ENCODE measurements at regions not wholly inside any gene's neighbourhood (a gene's known extent, or its start where the extent isn't known, plus 50 kb on each side); places are given as distances from the start of the nearest gene placed in this dataset.

DNA sequence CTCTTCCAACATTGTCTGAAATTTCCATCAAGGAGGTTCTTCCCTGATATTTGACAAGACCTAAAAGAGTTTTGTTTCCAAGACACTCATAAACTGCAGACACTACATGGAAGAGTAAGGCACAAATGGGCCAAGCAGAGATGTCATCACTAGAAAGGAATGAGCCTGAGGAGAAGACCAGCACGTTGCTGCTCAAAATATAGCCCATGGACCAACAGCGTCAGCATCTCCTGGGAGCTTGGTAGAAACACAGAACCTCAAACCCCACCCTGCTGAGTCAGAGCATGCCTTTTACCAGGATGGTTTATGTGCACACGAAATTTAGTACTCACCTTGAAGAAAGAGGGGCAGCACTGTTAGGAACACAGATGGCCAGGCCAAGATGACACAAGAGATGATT, 128.7 kb upstream of the MID1 start:
- TF ChIP-seq CTCF (IDR thresholded peaks at IDR 0.05) = no peak
- intact Hi-C loops (cut with DNase I) = no loop called here

GRCh38 chrX:10750581-10750980, 130.2 kb upstream of the MID1 start:
- H3K36me3 ChIP-seq = no peaks in the 10 kb centered on the region
- no peak overlapping the region for H3K4me3 ChIP-seq
- no peaks in the 10 kb centered on the region for H3K9me3 ChIP-seq
- H3K27ac ChIP-seq = no peak overlapping the region
- intact Hi-C loops (cut with DNase I) = loop anchor here (10.0 kb wide), 1 partner anchor 154 kb away; no protein-coding TSS in a partner anchor
- no peaks in the 10 kb centered on the region for H3K4me1 ChIP-seq
- no peak for TF ChIP-seq CTCF (IDR thresholded peaks at IDR 0.05)
- no peaks in the 10 kb centered on the region for H3K27me3 ChIP-seq
- no peak for DNase-seq (ENCODE audit: low spot score in 2 of 2)

More for the DNA sequence above, 128.7 kb upstream of the MID1 start:
- Histone ChIP-seq H3K36me3 (no peaks in the 10 kb centered on the region), H3K4me3 (no peak overlapping the region), H3K9me3 (no peaks in the 10 kb centered on the region), H3K27ac (no peak overlapping the region), H3K4me1 (no peaks in the 10 kb centered on the region), H3K27me3 (no peaks in the 10 kb centered on the region)
- DNase-seq (ENCODE audit: low spot score in 2 of 2) = no peak

DNA sequence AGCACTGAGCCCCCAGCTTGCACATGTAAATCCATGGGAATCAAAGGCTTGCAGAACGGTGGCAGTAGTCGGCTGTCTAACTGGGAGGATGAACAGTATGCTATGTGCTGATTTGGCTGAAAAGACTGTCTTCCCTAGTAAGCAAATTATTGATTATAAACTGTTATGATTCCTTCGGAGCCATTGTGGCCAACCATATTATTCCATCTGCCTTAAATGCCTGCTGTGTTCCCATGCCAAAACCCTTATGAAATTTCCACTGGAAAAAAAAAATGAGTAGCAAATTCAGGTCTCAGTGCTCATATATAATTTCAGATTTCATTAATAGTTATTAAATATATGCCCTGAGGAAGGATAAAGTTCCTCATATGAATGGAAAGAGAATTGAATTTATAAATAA, 132.7 kb upstream of the MID1 start:
- Histone ChIP-seq H3K4me3 (no peak overlapping the region), H3K9me3 (no peaks in the 10 kb centered on the region), H3K27ac (no peak overlapping the region), H3K4me1 (peaks cover 0 to 5% of the 10 kb centered on the region in 2 donors), H3K36me3 (no peaks in the 10 kb centered on the region), H3K27me3 (no peaks in the 10 kb centered on the region)
- no peak for DNase-seq (ENCODE audit: low spot score in 2 of 2)
- intact Hi-C loops (cut with DNase I) = loop anchor here (10.0 kb wide), 1 partner anchor 152 kb away; no protein-coding TSS in a partner anchor
- TF ChIP-seq CTCF (IDR thresholded peaks at IDR 0.05) = no peak

- no peaks in the 10 kb centered on the region for H3K27me3 ChIP-seq
- no peak for TF ChIP-seq CTCF (IDR thresholded peaks at IDR 0.05)
- peaks cover 0 to 5% of the 10 kb centered on the region in 2 donors for H3K4me1 ChIP-seq
- H3K9me3 ChIP-seq = no peaks in the 10 kb centered on the region
- H3K4me3 ChIP-seq = no peak overlapping the region
- H3K27ac ChIP-seq = peak overlapping the region; percentile 28 to 31
- no peak for DNase-seq (ENCODE audit: low spot score in 2 of 2)
- intact Hi-C loops (cut with DNase I) = loop anchor here (10.0 kb wide), 1 partner anchor 150 kb away; no protein-coding TSS in a partner anchor
- no peaks in the 10 kb centered on the region for H3K36me3 ChIP-seq
Measured at GRCh38 chrX:10754445-10754844, 134.1 kb upstream of the MID1 start.

GRCh38 chrX:10755439-10756334, 135.3 kb upstream of the MID1 start:
- no peaks in the 10 kb centered on the region for H3K27me3 ChIP-seq
- no peak for TF ChIP-seq CTCF (IDR thresholded peaks at IDR 0.05)
- H3K4me1 ChIP-seq = peaks cover 0 to 5% of the 10 kb centered on the region in 2 donors
- intact Hi-C loops (cut with DNase I) = loop anchor here (5.0 to 10.0 kb wide), 2 partner anchors 149 to 347 kb away; no protein-coding TSS in a partner anchor
- no peak for DNase-seq (ENCODE audit: low spot score in 2 of 2)
- H3K9me3 ChIP-seq = no peaks in the 10 kb centered on the region
- H3K27ac ChIP-seq = peak overlapping the region; percentile 2 to 55
- H3K4me3 ChIP-seq = peak overlapping the region in 1 of 2 donors; percentile 30
- no peaks in the 10 kb centered on the region for H3K36me3 ChIP-seq

Measured in ascending aorta (tissue), 2 donors.